ENCODE measurements at regions not wholly inside any gene's neighbourhood (a gene's known extent, or its start where the extent isn't known, plus 50 kb on each side); places are given as distances from the start of the nearest gene placed in this dataset.

GRCh38 chr18:62647179-62647578 is 68.2 kb upstream of the PHLPP1 start:
- TF ChIP-seq EZH2 (IDR thresholded peaks at IDR 0.05; ENCODE audit: borderline replicate concordance, low read depth, low read length, severe bottlenecking): no peak
- TF ChIP-seq CTCF (IDR thresholded peaks at IDR 0.05; ENCODE audit: borderline replicate concordance, extremely low read depth, low read length, poor library complexity, severe bottlenecking): no peak
